ENCODE measurements at regions not wholly inside any gene's neighbourhood (a gene's known extent, or its start where the extent isn't known, plus 50 kb on each side); places are given as distances from the start of the nearest gene placed in this dataset.

DNA sequence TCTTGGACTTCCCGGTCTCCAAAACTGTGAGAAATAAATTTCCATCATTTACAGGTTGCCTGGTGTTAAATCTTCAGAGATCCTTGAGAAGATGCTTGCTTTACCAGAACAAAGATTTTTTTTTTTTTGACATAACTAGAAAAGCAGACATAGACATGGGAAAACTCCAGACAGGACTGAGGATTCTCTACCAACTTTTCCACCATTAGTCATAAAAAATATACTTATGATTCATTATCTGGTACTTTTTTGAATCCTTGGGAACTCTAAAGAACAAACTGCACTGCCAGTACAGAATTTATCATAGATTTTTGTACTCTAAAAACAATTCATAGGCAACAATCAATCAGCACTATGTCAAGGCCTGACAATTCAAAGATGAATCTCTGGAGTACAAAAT lies 487.6 kb downstream of the EFNB2 start:
- Histone ChIP-seq H3K36me3 (ENCODE audit: control insufficient read depth in 1 of 2, insufficient read depth in 2 of 2, low read length in 1 of 2) (no peaks in the 10 kb centered on the region), H3K4me3 (ENCODE audit: low read length in 2 of 2) (no peak overlapping the region), H3K4me1 (ENCODE audit: control insufficient read depth in 1 of 2, insufficient read depth in 2 of 2, low read length in 2 of 2) (no peaks in the 10 kb centered on the region), H3K27me3 (ENCODE audit: control insufficient read depth in 1 of 2, insufficient read depth in 2 of 2, low read length in 1 of 2) (peaks cover 0 to 1% of the 10 kb centered on the region in 2 donors), H3K9me3 (ENCODE audit: control insufficient read depth, low read length) (no peaks in the 10 kb centered on the region), H3K27ac (ENCODE audit: low read depth in 1 of 2, low read length in 2 of 2) (no peak overlapping the region)
- intact Hi-C loops (cut with DNase I): no loop called here
- DNase-seq (no peak), ATAC-seq (ENCODE audit: low FRiP score) (no peak)
- WGBS, 2 donors: 93 to 95% methylated on average over 1 of the region's 1 CpG

GRCh38 chr13:106042996-106043581 lies 492.4 kb downstream of the EFNB2 start:
- Histone ChIP-seq H3K27me3 (ENCODE audit: control insufficient read depth in 1 of 2, insufficient read depth in 2 of 2, low read length in 1 of 2) (no peaks in the 10 kb centered on the region), H3K4me1 (ENCODE audit: control insufficient read depth in 1 of 2, insufficient read depth in 2 of 2, low read length in 2 of 2) (no peaks in the 10 kb centered on the region), H3K4me3 (ENCODE audit: low read length in 2 of 2) (no peak overlapping the region), H3K27ac (ENCODE audit: low read depth in 1 of 2, low read length in 2 of 2) (no peak overlapping the region), H3K9me3 (ENCODE audit: control insufficient read depth, low read length) (no peaks in the 10 kb centered on the region), H3K36me3 (ENCODE audit: control insufficient read depth in 1 of 2, insufficient read depth in 2 of 2, low read length in 1 of 2) (no peaks in the 10 kb centered on the region)
- DNase-seq (no peak), ATAC-seq (ENCODE audit: low FRiP score) (no peak)
- intact Hi-C loops (cut with DNase I): no loop called here
- 79 to 81% methylated on average over 1 of the region's 1 CpG for WGBS, 2 donors

DNA sequence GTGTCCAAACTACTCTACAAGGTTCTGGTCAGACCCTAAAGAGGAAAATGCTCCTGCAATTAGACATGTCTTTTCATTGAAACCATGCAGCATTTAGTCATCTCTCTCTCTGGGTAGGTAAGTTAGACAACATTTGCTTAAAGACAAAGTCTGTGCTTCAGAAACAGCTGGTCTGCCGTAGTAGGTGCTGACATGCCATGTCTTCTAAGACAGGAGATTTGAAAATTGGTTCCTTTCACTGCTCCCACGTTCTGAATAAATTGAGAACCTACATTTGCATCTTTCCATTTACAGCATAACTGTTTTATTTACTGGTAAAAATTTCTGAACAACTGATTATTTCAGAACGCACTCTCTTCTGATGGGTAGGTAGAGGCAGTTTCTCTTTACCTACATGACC lies 494.0 kb downstream of the EFNB2 start:
- intact Hi-C loops (cut with DNase I): no loop called here
- Histone ChIP-seq H3K27me3 (ENCODE audit: control insufficient read depth in 1 of 2, insufficient read depth in 2 of 2, low read length in 1 of 2) (no peaks in the 10 kb centered on the region), H3K4me1 (ENCODE audit: control insufficient read depth in 1 of 2, insufficient read depth in 2 of 2, low read length in 2 of 2) (no peaks in the 10 kb centered on the region), H3K36me3 (ENCODE audit: control insufficient read depth in 1 of 2, insufficient read depth in 2 of 2, low read length in 1 of 2) (no peaks in the 10 kb centered on the region), H3K27ac (ENCODE audit: low read depth in 1 of 2, low read length in 2 of 2) (no peak overlapping the region), H3K9me3 (ENCODE audit: control insufficient read depth, low read length) (no peaks in the 10 kb centered on the region), H3K4me3 (ENCODE audit: low read length in 2 of 2) (no peak overlapping the region)
- DNase-seq (no peak), ATAC-seq (ENCODE audit: low FRiP score) (no peak)
- WGBS, 2 donors: 91 to 94% methylated on average over 3 of the region's 3 CpGs

GRCh38 chr13:106038752-106039151 lies 496.7 kb downstream of the EFNB2 start:
- H3K9me3 ChIP-seq (ENCODE audit: control insufficient read depth, low read length): no peaks in the 10 kb centered on the region
- ATAC-seq (ENCODE audit: low FRiP score): no peak
- H3K4me3 ChIP-seq (ENCODE audit: low read length in 2 of 2): no peak overlapping the region
- intact Hi-C loops (cut with DNase I): no loop called here
- no peaks in the 10 kb centered on the region for H3K4me1 ChIP-seq (ENCODE audit: control insufficient read depth in 1 of 2, insufficient read depth in 2 of 2, low read length in 2 of 2)
- WGBS, 2 donors: 99 to 100% methylated on average over 2 of the region's 2 CpGs
- DNase-seq: no peak
- H3K36me3 ChIP-seq (ENCODE audit: control insufficient read depth in 1 of 2, insufficient read depth in 2 of 2, low read length in 1 of 2): no peaks in the 10 kb centered on the region
- H3K27me3 ChIP-seq (ENCODE audit: control insufficient read depth in 1 of 2, insufficient read depth in 2 of 2, low read length in 1 of 2): no peaks in the 10 kb centered on the region
- H3K27ac ChIP-seq (ENCODE audit: low read depth in 1 of 2, low read length in 2 of 2): no peak overlapping the region

DNA sequence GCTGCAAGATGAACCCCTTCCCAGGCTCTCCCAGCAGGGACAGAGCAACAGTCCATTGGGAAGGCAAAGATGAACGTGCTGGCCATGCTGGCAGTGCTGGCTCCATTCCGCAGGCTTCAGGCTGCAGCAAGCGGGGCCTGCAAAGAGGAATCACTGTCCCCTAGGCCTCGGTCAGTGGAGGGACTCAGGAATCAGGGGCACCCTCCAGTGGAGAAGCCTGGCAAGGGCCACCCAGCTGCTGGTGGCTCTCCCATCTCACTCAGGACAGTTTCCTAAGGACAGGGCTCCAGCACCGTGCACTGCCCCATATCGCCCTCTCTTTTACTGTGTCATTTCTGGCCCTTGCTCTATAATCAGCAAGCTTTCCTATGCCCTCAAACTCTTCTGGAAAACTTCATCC lies 498.6 kb downstream of the EFNB2 start:
- Histone ChIP-seq H3K27me3 (ENCODE audit: control insufficient read depth in 1 of 2, insufficient read depth in 2 of 2, low read length in 1 of 2) (no peaks in the 10 kb centered on the region), H3K36me3 (ENCODE audit: control insufficient read depth in 1 of 2, insufficient read depth in 2 of 2, low read length in 1 of 2) (no peaks in the 10 kb centered on the region), H3K27ac (ENCODE audit: low read depth in 1 of 2, low read length in 2 of 2) (no peak overlapping the region), H3K4me1 (ENCODE audit: control insufficient read depth in 1 of 2, insufficient read depth in 2 of 2, low read length in 2 of 2) (no peaks in the 10 kb centered on the region), H3K9me3 (ENCODE audit: control insufficient read depth, low read length) (no peaks in the 10 kb centered on the region), H3K4me3 (ENCODE audit: low read length in 2 of 2) (no peak overlapping the region)
- DNase-seq (no peak), ATAC-seq (ENCODE audit: low FRiP score) (no peak)
- intact Hi-C loops (cut with DNase I): no loop called here
- WGBS, 2 donors: 96% methylated on average over 6 of the region's 6 CpGs

GRCh38 chr13:106034201-106034600 lies 501.3 kb downstream of the EFNB2 start:
- H3K4me1 ChIP-seq (ENCODE audit: control insufficient read depth in 1 of 2, insufficient read depth in 2 of 2, low read length in 2 of 2): no peaks in the 10 kb centered on the region
- no peaks in the 10 kb centered on the region for H3K9me3 ChIP-seq (ENCODE audit: control insufficient read depth, low read length)
- 32 to 36% methylated on average over 6 of the region's 6 CpGs for WGBS, 2 donors
- intact Hi-C loops (cut with DNase I): no loop called here
- no peak for ATAC-seq (ENCODE audit: low FRiP score)
- H3K27me3 ChIP-seq (ENCODE audit: control insufficient read depth in 1 of 2, insufficient read depth in 2 of 2, low read length in 1 of 2): no peaks in the 10 kb centered on the region
- no peaks in the 10 kb centered on the region for H3K36me3 ChIP-seq (ENCODE audit: control insufficient read depth in 1 of 2, insufficient read depth in 2 of 2, low read length in 1 of 2)
- H3K4me3 ChIP-seq (ENCODE audit: low read length in 2 of 2): no peak overlapping the region
- H3K27ac ChIP-seq (ENCODE audit: low read depth in 1 of 2, low read length in 2 of 2): no peak overlapping the region
- DNase-seq: no peak

GRCh38 chr13:106033659-106034058 lies 501.8 kb downstream of the EFNB2 start:
- DNase-seq: no peak
- Histone ChIP-seq H3K27me3 (ENCODE audit: control insufficient read depth in 1 of 2, insufficient read depth in 2 of 2, low read length in 1 of 2) (no peaks in the 10 kb centered on the region), H3K9me3 (ENCODE audit: control insufficient read depth, low read length) (no peaks in the 10 kb centered on the region), H3K36me3 (ENCODE audit: control insufficient read depth in 1 of 2, insufficient read depth in 2 of 2, low read length in 1 of 2) (no peaks in the 10 kb centered on the region), H3K4me1 (ENCODE audit: control insufficient read depth in 1 of 2, insufficient read depth in 2 of 2, low read length in 2 of 2) (no peaks in the 10 kb centered on the region), H3K4me3 (ENCODE audit: low read length in 2 of 2) (no peak overlapping the region), H3K27ac (ENCODE audit: low read depth in 1 of 2, low read length in 2 of 2) (no peak overlapping the region)
- intact Hi-C loops (cut with DNase I): no loop called here
- WGBS, 2 donors: 5 to 10% methylated on average over 2 of the region's 2 CpGs
- no peak for ATAC-seq (ENCODE audit: low FRiP score)

- H3K4me1 ChIP-seq (ENCODE audit: control insufficient read depth in 1 of 2, insufficient read depth in 2 of 2, low read length in 2 of 2): no peaks in the 10 kb centered on the region
- no peak for ATAC-seq (ENCODE audit: low FRiP score)
- WGBS, 2 donors: 96 to 98% methylated on average over 2 of the region's 2 CpGs
Measured at GRCh38 chr13:106032441-106032840, 503.0 kb downstream of the EFNB2 start.

DNA sequence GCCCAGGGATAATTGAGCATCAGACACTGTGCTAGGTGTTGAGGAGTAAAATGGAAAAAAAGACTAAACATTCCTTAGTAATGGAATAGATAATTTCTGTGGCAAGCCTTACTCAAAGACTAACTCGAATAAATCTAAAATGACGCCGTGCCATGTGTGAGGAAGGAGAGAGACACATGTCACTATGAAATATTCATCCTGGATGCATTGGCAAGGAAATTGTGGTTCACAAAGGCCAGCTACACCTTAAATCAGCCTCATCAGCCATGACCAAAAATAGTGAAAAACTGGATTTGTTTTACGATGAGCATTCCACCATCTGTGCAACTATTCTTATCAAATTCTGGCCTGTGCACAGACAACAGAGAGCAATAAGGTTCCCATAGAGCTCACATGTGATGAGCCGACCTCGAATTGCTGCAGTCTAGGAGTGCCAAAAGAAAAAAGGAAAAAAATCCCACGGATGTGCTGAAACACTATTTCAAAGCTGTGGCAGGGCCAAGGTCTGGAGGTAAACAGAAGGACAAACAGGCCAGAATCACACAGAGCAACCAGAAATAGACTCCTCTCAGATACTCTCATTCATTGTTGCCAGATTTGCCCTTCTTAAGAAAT lies 505.7 kb downstream of the EFNB2 start:
- Histone ChIP-seq H3K4me3 (ENCODE audit: low read length in 2 of 2) (no peak overlapping the region), H3K36me3 (ENCODE audit: control insufficient read depth in 1 of 2, insufficient read depth in 2 of 2, low read length in 1 of 2) (no peaks in the 10 kb centered on the region), H3K9me3 (ENCODE audit: control insufficient read depth, low read length) (no peaks in the 10 kb centered on the region), H3K27me3 (ENCODE audit: control insufficient read depth in 1 of 2, insufficient read depth in 2 of 2, low read length in 1 of 2) (no peaks in the 10 kb centered on the region), H3K4me1 (ENCODE audit: control insufficient read depth in 1 of 2, insufficient read depth in 2 of 2, low read length in 2 of 2) (no peaks in the 10 kb centered on the region), H3K27ac (ENCODE audit: low read depth in 1 of 2, low read length in 2 of 2) (no peak overlapping the region)
- 90 to 91% methylated on average over 7 of the region's 7 CpGs for WGBS, 2 donors
- intact Hi-C loops (cut with DNase I): no loop called here
- ATAC-seq (ENCODE audit: low FRiP score) (no peak), DNase-seq (no peak)

More at GRCh38 chr13:106032441-106032840, 503.0 kb downstream of the EFNB2 start:
- no peaks in the 10 kb centered on the region for H3K36me3 ChIP-seq (ENCODE audit: control insufficient read depth in 1 of 2, insufficient read depth in 2 of 2, low read length in 1 of 2)
- no peaks in the 10 kb centered on the region for H3K27me3 ChIP-seq (ENCODE audit: control insufficient read depth in 1 of 2, insufficient read depth in 2 of 2, low read length in 1 of 2)
- no peak for DNase-seq
- H3K4me3 ChIP-seq (ENCODE audit: low read length in 2 of 2): no peak overlapping the region
- H3K27ac ChIP-seq (ENCODE audit: low read depth in 1 of 2, low read length in 2 of 2): no peak overlapping the region
- H3K9me3 ChIP-seq (ENCODE audit: control insufficient read depth, low read length): no peaks in the 10 kb centered on the region
- intact Hi-C loops (cut with DNase I): no loop called here

Data from aorta (tissue), 5 donors.